Uterus (tissue), 3 donors: ENCODE measurements at regions not wholly inside any gene's neighbourhood (a gene's known extent, or its start where the extent isn't known, plus 50 kb on each side); places are given as distances from the start of the nearest gene placed in this dataset.

ENCODE experiments used
- DNase-seq, 2 donors: peaks; one replicate each; pipeline ENCODE4 v3.0.0-alpha.2; 2019 to 2020
- H3K27ac ChIP-seq, 2 donors: fragments of 200-600 bp; sonication (generic); 1 replicate in 1 of 2; 2 replicates in 1 of 2; pipeline ENCODE4 v1.5.1; 2016 to 2018
- H3K27me3 ChIP-seq, 2 donors: fragments of 200-600 bp; sonication (generic); one replicate each; pipeline ENCODE4 v1.5.1; 2018 to 2019; ENCODE audit warnings: control low read depth in 1 of 2
- H3K36me3 ChIP-seq, 2 donors: fragments of 200-600 bp; sonication (generic); one replicate each; pipeline ENCODE4 v1.5.1; 2019; ENCODE audit warnings: control low read depth in 1 of 2
- H3K4me1 ChIP-seq, 2 donors: fragments of 200-600 bp; sonication (generic); one replicate each; pipeline ENCODE4 v1.5.1; 2018 to 2019; ENCODE audit warnings: control low read depth in 1 of 2
- H3K4me3 ChIP-seq, 2 donors: fragments of 200-600 bp; sonication (generic); 1 replicate in 1 of 2; 2 replicates in 1 of 2; pipeline ENCODE4 v1.5.1; 2018 to 2019; ENCODE audit warnings: mild to moderate bottlenecking in 1 of 2
- H3K9me3 ChIP-seq, 2 donors: fragments of 200-600 bp; sonication (generic); one replicate each; pipeline ENCODE4 v1.5.1; 2019; ENCODE audit warnings: control low read depth in 1 of 2
- POLR2A ChIP-seq, 2 donors: fragments of 450-650 bp; IDR thresholded peaks; one replicate each; pipeline ENCODE4 v1.6.1; 2016; ENCODE audit warnings: antibody characterized with exemption in 2 of 2, mild to moderate bottlenecking in 1 of 2, moderate library complexity in 1 of 2
- intact Hi-C: fragments of 100-400 bp; cut with DNase I; formaldehyde crosslinking; loops from one replicate; pipeline ENCODE4 v1.15.1; 2023; ENCODE audit warnings: low total_unique reads
- TF ChIP-seq, protein P1 (sequence below), 4 experiments: fragments of 200-600 bp in 2 of 4; fragments of 450-650 bp in 2 of 4; sonication (generic) in 2 of 4; IDR thresholded peaks; one replicate each; pipeline ENCODE4 v1.5.1; 2016 to 2019; ENCODE audit warnings: antibody characterized with exemption in 4 of 4, mild to moderate bottlenecking in 2 of 4, moderate library complexity in 1 of 4
- donor health status: DM: yes; HTN: yes; CAD: no.

DNA sequence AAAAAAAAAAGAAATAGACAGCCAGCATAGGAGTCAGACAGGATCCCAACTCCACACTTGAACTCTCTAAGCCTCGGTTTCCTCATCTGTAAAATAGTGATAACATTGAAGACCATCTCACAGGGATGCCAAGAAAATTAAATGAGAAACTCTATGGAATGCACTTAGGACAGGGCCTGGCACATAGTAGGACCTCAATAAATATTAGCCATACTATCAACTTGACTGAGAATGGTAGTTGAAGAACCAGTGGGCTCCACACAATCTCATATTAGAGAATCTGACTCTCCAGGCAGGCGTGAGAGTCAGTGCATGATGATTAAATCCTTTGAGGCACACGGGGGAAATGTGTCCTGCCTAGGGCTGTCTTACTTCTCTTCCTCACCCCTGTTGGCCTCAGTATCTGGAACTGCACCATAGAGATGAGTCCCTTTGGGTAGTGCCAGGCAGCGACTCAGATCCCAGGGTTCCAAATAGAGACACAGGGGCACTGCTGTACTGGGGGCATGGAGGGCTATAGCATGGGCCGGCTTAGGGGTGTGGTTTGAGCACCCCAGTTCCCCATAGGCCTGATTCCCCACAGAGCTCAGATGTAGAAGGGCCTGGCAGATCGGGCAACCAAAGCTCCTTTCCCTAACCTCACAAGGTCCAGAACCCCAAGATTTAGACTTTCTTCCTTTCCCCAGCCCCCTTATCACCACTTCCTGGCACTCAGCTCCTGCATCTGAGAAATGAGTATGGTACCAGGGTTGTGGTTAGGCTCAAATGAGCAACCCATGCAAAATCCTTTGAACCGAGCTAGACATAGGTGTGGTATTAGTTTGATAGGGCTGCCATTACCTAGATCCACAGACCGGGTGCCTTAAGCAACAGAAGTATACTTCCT is 51.3 kb upstream of the CAB39 start:
- H3K27ac ChIP-seq: no peak overlapping the region

More for the DNA sequence above, 51.3 kb upstream of the CAB39 start:
- H3K36me3 ChIP-seq: no peaks in the 10 kb centered on the region
- no peaks in the 10 kb centered on the region for H3K4me1 ChIP-seq
- no peaks in the 10 kb centered on the region for H3K9me3 ChIP-seq
- H3K4me3 ChIP-seq: no peak overlapping the region
- intact Hi-C loops: no loop called here
- DNase-seq: no peak
- no peaks in the 10 kb centered on the region for H3K27me3 ChIP-seq
- no peak for TF ChIP-seq POLR2A (IDR thresholded peaks at IDR 0.05)
- TF ChIP-seq, protein P1, sequence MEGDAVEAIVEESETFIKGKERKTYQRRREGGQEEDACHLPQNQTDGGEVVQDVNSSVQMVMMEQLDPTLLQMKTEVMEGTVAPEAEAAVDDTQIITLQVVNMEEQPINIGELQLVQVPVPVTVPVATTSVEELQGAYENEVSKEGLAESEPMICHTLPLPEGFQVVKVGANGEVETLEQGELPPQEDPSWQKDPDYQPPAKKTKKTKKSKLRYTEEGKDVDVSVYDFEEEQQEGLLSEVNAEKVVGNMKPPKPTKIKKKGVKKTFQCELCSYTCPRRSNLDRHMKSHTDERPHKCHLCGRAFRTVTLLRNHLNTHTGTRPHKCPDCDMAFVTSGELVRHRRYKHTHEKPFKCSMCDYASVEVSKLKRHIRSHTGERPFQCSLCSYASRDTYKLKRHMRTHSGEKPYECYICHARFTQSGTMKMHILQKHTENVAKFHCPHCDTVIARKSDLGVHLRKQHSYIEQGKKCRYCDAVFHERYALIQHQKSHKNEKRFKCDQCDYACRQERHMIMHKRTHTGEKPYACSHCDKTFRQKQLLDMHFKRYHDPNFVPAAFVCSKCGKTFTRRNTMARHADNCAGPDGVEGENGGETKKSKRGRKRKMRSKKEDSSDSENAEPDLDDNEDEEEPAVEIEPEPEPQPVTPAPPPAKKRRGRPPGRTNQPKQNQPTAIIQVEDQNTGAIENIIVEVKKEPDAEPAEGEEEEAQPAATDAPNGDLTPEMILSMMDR (IDR thresholded peaks at IDR 0.05): no peak
